Kidney (tissue), 13 donors: ENCODE measurements at regions not wholly inside any gene's neighbourhood (a gene's known extent, or its start where the extent isn't known, plus 50 kb on each side); places are given as distances from the start of the nearest gene placed in this dataset.

Experiments
- DNase-seq, 5 donors: peaks; one replicate each; pipeline ENCODE4 v3.0.0-alpha.2; 2013 to 2020
- FAIRE-seq: peaks from 2 replicates; lab custom pipeline; 2012; peaks lifted over from hg19 to GRCh38; lab: Jason Lieb, UNC
- H3K27ac ChIP-seq, 2 donors: one replicate each; pipeline ENCODE4 v1.7.0; 2013; ENCODE audit warnings: low read depth in 2 of 2, low read length in 2 of 2, inconsistent platforms in 1 of 2
- H3K27me3 ChIP-seq: one replicate; pipeline ENCODE4 v1.7.1; 2013; ENCODE audit warnings: low read length, inconsistent platforms; ENCODE audit not compliant: control insufficient read depth, insufficient read depth
- H3K36me3 ChIP-seq, 3 donors: one replicate each; pipeline versions ENCODE4 v1.7.0 to v1.7.1; 2013; ENCODE audit warnings: low read length in 3 of 3, control low read depth in 1 of 3, inconsistent platforms in 1 of 3; ENCODE audit not compliant: insufficient read depth in 3 of 3, control insufficient read depth in 2 of 3
- H3K4me1 ChIP-seq, 3 donors: one replicate each; pipeline versions ENCODE4 v1.7.0 to v1.7.1; 2013; ENCODE audit warnings: low read length in 3 of 3, inconsistent platforms in 1 of 3, low read depth in 1 of 3; ENCODE audit not compliant: control insufficient read depth in 2 of 3, insufficient read depth in 2 of 3
- H3K4me3 ChIP-seq, 3 donors: one replicate each; pipeline versions ENCODE4 v1.7.0 to v1.8.1; 2013; ENCODE audit warnings: low read length in 3 of 3, control low read depth in 1 of 3, inconsistent platforms in 1 of 3
- H3K9ac ChIP-seq, 3 donors: one replicate each; pipeline versions ENCODE4 v1.7.0 to v1.7.1; 2013; ENCODE audit warnings: low read length in 3 of 3, control low read depth in 1 of 3, inconsistent platforms in 1 of 3
- H3K9me3 ChIP-seq, 3 donors: one replicate each; pipeline versions ENCODE4 v1.7.0 to v1.7.1; 2013; ENCODE audit warnings: low read length in 3 of 3, control low read depth in 1 of 3, inconsistent platforms in 1 of 3; ENCODE audit not compliant: control insufficient read depth in 2 of 3, insufficient read depth in 1 of 3
- intact Hi-C: fragments of 100-400 bp; cut with DNase I; formaldehyde crosslinking; loops from one replicate; pipeline ENCODE4 v1.11.1; 2022
- TF ChIP-seq, protein P1 (sequence below): IDR thresholded peaks from 3 replicates; pipeline ENCODE4 v1.5.1; 2012; ENCODE audit warnings: mild to moderate bottlenecking, moderate library complexity, borderline replicate concordance; ENCODE audit not compliant: insufficient read depth; ENCODE audit errors: extremely low read depth
- donor health status: control.
- donor health status: control.
- donor health status: control.
- donor health status: control.
- donor health status: control.
- donor health status: DM: yes; HTN: yes; CAD: no.
- donor health status: Normal renal cell carcinoma (clear cell type).

DNA sequence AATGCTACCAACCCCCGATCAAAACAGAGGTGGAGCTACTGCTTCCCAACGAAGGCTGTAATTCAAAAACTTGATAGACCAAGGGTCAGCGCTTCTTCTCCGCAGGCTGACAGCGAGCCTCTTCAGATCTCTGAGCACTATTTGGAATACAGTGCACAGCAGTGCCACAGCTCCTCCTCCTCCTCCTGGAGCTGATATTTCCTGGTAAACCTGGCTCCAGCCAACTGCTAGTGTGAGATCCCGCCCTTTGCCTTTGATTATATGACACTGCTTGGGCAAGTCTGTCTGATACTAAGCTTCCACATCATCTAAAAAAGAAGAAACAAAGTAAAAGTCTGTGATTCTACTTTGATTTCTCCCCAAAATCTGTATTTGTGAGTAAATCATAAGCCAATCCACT, 710.5 kb downstream of the DACH1 start:
- no peaks in the 10 kb centered on the region for H3K9me3 ChIP-seq
- TF ChIP-seq, protein P1, sequence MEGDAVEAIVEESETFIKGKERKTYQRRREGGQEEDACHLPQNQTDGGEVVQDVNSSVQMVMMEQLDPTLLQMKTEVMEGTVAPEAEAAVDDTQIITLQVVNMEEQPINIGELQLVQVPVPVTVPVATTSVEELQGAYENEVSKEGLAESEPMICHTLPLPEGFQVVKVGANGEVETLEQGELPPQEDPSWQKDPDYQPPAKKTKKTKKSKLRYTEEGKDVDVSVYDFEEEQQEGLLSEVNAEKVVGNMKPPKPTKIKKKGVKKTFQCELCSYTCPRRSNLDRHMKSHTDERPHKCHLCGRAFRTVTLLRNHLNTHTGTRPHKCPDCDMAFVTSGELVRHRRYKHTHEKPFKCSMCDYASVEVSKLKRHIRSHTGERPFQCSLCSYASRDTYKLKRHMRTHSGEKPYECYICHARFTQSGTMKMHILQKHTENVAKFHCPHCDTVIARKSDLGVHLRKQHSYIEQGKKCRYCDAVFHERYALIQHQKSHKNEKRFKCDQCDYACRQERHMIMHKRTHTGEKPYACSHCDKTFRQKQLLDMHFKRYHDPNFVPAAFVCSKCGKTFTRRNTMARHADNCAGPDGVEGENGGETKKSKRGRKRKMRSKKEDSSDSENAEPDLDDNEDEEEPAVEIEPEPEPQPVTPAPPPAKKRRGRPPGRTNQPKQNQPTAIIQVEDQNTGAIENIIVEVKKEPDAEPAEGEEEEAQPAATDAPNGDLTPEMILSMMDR: no peak
- H3K27ac ChIP-seq: no peak overlapping the region
- FAIRE-seq (no peak), DNase-seq (peak in 1 of 5 donors; percentile 14)
- H3K4me3 ChIP-seq: no peak overlapping the region
- H3K27me3 ChIP-seq: no peaks in the 10 kb centered on the region
- intact Hi-C loops: no loop called here
- H3K36me3 ChIP-seq: no peaks in the 10 kb centered on the region
- H3K4me1 ChIP-seq: no peaks in the 10 kb centered on the region
- H3K9ac ChIP-seq: no peak overlapping the region

DNA sequence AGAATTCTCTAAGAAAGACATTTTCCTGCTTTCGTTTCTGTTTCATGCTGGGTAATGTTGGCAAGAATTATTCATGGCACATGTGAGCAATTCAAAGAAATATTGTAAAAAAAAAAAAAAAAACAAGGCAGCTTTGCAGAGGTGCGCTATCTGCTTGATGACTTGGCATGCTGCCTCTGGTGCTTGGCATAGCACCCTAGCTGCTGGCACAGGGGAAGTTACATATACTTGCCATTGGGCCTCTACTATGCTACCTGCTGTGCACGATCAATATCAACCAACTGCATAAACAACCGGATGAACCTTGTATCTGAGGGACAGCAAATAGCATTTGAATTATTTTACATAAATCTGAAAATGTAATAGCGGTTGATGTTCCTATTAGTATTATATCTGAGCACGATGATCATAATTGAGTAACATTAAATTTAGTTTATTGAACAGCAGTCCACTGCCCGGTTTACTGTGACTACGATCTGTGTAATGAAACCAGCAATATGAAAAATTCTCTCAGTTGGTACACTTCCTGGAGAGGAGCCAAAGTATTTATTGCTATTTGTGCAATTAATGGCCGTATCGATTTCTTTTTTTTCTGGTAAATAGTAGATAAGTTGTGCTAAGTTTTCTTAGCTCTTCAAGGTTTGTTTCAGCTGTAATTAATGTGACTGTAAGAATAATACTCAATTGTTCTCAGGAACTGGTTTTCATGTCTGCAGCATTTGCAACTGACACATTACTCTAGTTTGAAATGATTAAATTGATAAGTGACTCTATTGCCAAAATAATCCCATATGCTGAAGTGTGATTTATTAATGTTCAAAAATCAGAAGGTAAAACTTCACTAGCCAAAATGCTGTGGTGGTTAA, 717.3 kb downstream of the DACH1 start:
- no peak for FAIRE-seq
- no peaks in the 10 kb centered on the region for H3K9me3 ChIP-seq

DNA sequence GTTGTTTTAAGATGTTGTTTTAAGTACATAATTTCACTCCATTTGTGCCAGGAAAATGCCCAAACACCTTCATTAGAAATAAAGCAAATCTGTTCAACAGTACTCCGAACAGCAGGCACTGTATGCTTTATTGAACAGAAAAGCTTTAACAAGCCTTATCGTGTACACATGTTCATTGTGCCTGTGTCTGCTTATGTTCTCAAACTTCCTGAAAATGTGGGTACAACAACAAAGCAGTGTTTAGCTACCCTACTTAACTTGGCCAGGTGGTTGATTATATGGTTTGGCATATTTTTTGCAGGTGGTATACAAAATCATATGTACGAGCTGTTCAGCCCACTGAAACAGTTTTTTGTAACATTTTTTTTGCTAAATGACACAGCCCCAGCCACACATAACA, 718.0 kb downstream of the DACH1 start:
- Histone ChIP-seq H3K9me3 (no peaks in the 10 kb centered on the region), H3K36me3 (no peaks in the 10 kb centered on the region), H3K27me3 (no peaks in the 10 kb centered on the region), H3K9ac (no peak overlapping the region), H3K27ac (no peak overlapping the region), H3K4me1 (no peaks in the 10 kb centered on the region), H3K4me3 (no peak overlapping the region)
- DNase-seq: no peak
- TF ChIP-seq, protein P1: no peak
- intact Hi-C loops: no loop called here
- FAIRE-seq: no peak

More for the DNA sequence above, 717.3 kb downstream of the DACH1 start:
- TF ChIP-seq, protein P1: no peak
- Histone ChIP-seq H3K9ac (no peak overlapping the region), H3K4me3 (no peak overlapping the region), H3K27me3 (no peaks in the 10 kb centered on the region), H3K4me1 (no peaks in the 10 kb centered on the region), H3K36me3 (no peaks in the 10 kb centered on the region), H3K27ac (no peak overlapping the region)
- intact Hi-C loops: no loop called here
- no peak for DNase-seq
